ENCODE measurements at regions not wholly inside any gene's neighbourhood (a gene's known extent, or its start where the extent isn't known, plus 50 kb on each side); places are given as distances from the start of the nearest gene placed in this dataset.

- Mint-ChIP-seq H3K27me3 (peaks cover 20% of the 10 kb centered on the region), H3K4me1 (ENCODE audit: low read depth) (no peaks in the 10 kb centered on the region), H3K27ac (no peak overlapping the region), H3K9me3 (no peaks in the 10 kb centered on the region), H3K4me3 (no peak overlapping the region), H3K36me3 (ENCODE audit: low read depth) (no peaks in the 10 kb centered on the region)
- no peak for DNase-seq
Measured at GRCh38 chr5:72055636-72056035, 51.6 kb upstream of the MAP1B start.

All from activated T-cell treated with anti-CD3 and anti-CD28 coated beads, Interleukin-2, amount 50 U/mL, for 24 hours (primary cell).